Bronchial epithelial cell (primary cell): ENCODE measurements at regions not wholly inside any gene's neighbourhood (a gene's known extent, or its start where the extent isn't known, plus 50 kb on each side); places are given as distances from the start of the nearest gene placed in this dataset.

ENCODE experiments used
- DNase-seq: peaks from one replicate; pipeline ENCODE4 v3.0.0-alpha.2; 2010; ENCODE audit warnings: low read depth
- FAIRE-seq: peaks from 2 replicates; lab custom pipeline; 2011; peaks lifted over from hg19 to GRCh38; lab: Jason Lieb, UNC
- H3K27me3 ChIP-seq: 2 replicates; pipeline ENCODE4 v1.5.1; 2011; ENCODE audit warnings: low read length; ENCODE audit not compliant: control insufficient read depth, insufficient read depth
- H3K36me3 ChIP-seq: 2 replicates; pipeline ENCODE4 v1.5.1; 2011; ENCODE audit warnings: low read length; ENCODE audit not compliant: control insufficient read depth, insufficient read depth
- H3K4me3 ChIP-seq: 2 replicates; pipeline ENCODE4 v1.5.1; 2011; ENCODE audit warnings: mild to moderate bottlenecking, low read depth, low read length, control low read depth
- TF ChIP-seq, protein P1 (sequence below): IDR thresholded peaks from 2 replicates; pipeline ENCODE4 v1.5.1; 2011; ENCODE audit warnings: mild to moderate bottlenecking, moderate library complexity, low read length, control low read depth, inconsistent platforms; ENCODE audit not compliant: insufficient read depth, severe bottlenecking

DNA sequence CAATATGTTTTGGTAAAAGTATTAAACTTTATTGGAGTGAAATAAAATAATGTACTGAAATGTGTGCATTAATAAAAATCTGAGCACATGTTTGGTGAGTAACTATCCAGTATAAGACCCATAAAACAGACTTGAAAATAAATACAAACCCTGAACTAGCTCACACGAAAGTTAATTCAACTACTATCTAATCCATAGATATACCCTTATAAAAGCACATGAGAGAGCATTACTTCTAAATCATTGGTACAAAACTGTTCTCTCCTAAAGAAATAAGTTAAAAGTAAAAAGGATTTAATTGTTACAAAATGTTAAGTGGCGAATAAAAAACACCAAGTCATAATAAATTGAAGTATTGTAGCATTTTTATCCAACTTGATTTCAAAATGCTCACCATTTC lies 295.6 kb downstream of the PTPRC start:
- Histone ChIP-seq H3K4me3 (peak overlapping the region; percentile 61), H3K36me3 (no peaks in the 10 kb centered on the region), H3K27me3 (no peaks in the 10 kb centered on the region)
- no peak for DNase-seq
- TF ChIP-seq, protein P1, sequence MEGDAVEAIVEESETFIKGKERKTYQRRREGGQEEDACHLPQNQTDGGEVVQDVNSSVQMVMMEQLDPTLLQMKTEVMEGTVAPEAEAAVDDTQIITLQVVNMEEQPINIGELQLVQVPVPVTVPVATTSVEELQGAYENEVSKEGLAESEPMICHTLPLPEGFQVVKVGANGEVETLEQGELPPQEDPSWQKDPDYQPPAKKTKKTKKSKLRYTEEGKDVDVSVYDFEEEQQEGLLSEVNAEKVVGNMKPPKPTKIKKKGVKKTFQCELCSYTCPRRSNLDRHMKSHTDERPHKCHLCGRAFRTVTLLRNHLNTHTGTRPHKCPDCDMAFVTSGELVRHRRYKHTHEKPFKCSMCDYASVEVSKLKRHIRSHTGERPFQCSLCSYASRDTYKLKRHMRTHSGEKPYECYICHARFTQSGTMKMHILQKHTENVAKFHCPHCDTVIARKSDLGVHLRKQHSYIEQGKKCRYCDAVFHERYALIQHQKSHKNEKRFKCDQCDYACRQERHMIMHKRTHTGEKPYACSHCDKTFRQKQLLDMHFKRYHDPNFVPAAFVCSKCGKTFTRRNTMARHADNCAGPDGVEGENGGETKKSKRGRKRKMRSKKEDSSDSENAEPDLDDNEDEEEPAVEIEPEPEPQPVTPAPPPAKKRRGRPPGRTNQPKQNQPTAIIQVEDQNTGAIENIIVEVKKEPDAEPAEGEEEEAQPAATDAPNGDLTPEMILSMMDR: no peak
- FAIRE-seq: no peak

DNA sequence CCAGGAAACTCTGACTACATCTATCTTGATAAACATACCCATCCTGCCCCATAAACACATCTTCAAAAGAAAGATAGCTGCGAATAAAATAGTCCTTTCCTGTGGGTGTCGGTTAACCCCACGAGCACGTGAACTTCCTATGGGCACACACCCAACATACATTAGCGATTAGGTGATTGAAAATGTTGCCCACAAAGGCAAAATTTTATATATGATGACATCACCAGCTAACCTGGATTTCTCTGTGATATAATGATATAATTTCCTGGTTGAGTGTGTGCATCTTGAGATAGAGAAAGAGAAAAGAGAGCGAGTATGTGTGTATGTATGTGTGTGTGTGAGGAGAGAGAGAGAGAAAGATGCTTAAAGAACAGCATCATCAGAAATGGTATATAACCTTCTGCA lies 296.1 kb downstream of the PTPRC start:
- Histone ChIP-seq H3K4me3 (peak overlapping the region; percentile 61), H3K36me3 (no peaks in the 10 kb centered on the region), H3K27me3 (no peaks in the 10 kb centered on the region)
- FAIRE-seq (no peak), DNase-seq (peak; percentile 67)
- TF ChIP-seq, protein P1: no peak

DNA sequence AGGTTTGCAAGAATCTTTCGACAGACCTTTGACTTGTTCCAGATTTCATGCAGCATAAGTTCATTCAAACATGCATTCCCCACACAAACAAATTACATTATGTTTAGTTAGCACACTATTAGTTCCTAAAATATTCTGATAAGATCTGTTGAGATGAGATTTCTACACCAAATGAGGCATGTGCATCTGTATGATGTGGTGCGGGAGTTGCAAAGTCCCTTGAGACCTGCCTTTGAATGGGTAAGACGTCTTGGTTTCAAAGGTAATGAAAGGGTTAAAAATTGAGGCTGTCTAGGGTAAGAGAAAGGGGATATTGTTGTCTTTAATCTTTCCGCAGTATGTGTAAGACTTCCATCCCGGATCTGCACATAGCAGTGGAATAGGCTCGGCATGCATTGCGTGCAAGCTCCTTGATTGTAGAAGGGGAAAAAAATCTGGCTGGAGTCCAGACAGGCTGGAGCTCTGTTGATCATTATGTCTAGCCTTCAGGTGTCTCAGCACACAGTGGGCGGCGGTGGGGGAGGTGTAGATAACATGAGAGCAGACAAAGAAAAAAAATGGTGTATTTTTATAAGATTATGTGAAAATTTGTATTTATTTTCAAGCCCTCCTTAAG lies 296.6 kb downstream of the PTPRC start:
- no peak for FAIRE-seq
- TF ChIP-seq, protein P1: no peak
- H3K36me3 ChIP-seq: no peaks in the 10 kb centered on the region
- H3K4me3 ChIP-seq: peak overlapping the region; percentile 61
- no peaks in the 10 kb centered on the region for H3K27me3 ChIP-seq
- DNase-seq: peak; percentile 96

DNA sequence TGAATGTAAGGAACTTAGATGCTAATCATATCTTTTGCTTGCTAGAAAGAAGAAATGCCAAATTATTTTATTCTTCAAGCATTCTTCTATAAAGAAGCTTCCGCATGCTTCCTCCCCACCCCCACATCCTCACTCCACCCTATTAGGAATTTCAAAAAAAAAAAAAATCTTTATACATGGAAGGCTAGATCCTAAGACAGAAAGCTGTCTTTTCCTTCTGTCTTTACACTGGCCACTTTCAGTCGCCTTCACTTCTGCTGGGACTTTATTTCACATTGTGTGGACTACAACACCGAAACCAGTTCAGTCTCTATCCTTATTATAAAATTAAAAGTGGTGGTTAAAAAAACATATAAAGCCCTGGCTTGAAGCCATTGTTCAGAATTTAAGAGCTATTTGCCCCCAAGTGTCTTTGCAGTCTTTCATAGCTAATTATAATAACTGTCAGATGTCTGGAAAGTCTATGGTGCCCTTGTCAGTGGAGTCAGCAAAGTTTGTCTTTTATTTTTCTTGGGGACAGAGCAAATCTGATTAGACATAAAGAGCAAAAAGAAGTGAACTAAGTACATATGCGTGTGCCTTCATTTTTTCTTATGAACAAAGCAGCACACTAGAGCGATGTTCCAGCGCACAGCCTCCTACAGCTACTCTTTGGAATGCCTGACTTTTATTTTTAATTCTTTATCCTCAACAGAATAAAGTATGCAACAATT lies 297.7 kb downstream of the PTPRC start:
- Histone ChIP-seq H3K36me3 (no peaks in the 10 kb centered on the region), H3K4me3 (peak overlapping the region; percentile 61), H3K27me3 (no peaks in the 10 kb centered on the region)
- TF ChIP-seq, protein P1: no peak
- FAIRE-seq (no peak), DNase-seq (peak; percentile 55)

DNA sequence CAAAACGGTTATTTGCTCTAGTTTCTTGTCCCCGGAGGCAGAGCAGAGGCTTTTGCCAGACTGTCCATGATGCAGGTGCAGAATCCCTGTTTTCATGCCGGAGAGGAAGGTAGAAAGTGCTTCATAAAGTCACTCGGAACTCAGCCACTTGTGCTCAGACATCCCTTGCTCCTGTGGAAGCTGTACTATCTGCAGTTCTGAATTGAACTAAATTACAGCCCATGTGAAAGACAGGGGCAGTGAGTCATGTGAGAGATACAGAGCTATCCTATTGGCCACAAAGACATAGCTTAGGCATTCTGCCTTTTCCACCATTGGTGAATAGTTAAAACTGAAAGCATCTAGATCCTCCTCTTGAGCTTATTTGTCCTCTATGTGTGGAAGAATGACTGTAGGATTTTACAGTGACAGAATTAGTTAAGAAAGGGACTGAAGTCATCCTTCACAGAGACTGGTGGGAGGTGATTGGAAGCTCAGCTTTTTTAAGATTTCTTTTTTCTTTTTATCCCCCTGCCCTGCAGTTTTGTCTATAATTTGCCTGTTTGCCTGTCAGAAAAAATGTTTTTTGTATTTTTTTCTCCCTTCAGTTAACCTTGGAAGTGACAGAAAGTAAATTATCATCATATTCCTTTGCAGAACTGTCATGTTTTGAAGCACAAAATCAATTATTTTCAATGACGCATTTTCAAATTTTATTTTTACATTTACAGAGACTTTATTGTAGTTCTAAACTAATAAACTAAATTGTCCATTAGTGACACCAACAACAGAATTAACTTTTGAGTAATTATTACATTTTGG lies 298.6 kb downstream of the PTPRC start:
- FAIRE-seq: peak; percentile 97
- TF ChIP-seq, protein P1: no peak

More for the DNA sequence above, 298.6 kb downstream of the PTPRC start:
- peak; percentile 96 for DNase-seq
- Histone ChIP-seq H3K27me3 (no peaks in the 10 kb centered on the region), H3K4me3 (peak overlapping the region; percentile 61), H3K36me3 (no peaks in the 10 kb centered on the region)
